D721Med (cell line): ENCODE measurements at regions not wholly inside any gene's neighbourhood (a gene's known extent, or its start where the extent isn't known, plus 50 kb on each side); places are given as distances from the start of the nearest gene placed in this dataset.

ENCODE experiments used
- DNase-seq: peaks from one replicate; pipeline ENCODE4 v3.0.0; 2011; ENCODE audit warnings: low spot score; ENCODE audit not compliant: insufficient read length
- FAIRE-seq: peaks from 2 replicates; lab custom pipeline; 2011; peaks lifted over from hg19 to GRCh38; lab: Jason Lieb, UNC
- TF ChIP-seq, protein P1 (sequence below): IDR thresholded peaks from 2 replicates; pipeline ENCODE4 v1.5.1; 2012; ENCODE audit warnings: mild to moderate bottlenecking, control low read depth; ENCODE audit not compliant: insufficient read depth; ENCODE audit errors: missing control alignments

DNA sequence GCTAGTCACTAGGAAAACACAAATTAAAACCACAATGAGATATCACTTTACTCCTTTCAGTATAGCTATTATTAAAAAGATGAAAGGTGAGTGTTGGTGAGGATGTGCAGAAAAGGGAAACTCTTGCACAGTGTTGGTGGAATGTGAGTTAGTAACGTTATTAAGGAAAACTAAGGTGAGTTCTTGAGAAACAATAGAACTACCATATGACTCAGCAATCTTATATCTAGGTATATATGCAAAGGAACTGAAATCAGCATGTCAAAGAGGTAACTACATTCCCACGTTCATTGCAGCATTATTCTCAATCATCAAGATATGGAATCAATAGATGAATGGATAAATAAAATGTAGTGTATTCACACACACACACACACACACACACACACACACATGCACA, 117.3 kb upstream of the HNMT start:
- DNase-seq (no peak), FAIRE-seq (no peak)
- TF ChIP-seq, protein P1, sequence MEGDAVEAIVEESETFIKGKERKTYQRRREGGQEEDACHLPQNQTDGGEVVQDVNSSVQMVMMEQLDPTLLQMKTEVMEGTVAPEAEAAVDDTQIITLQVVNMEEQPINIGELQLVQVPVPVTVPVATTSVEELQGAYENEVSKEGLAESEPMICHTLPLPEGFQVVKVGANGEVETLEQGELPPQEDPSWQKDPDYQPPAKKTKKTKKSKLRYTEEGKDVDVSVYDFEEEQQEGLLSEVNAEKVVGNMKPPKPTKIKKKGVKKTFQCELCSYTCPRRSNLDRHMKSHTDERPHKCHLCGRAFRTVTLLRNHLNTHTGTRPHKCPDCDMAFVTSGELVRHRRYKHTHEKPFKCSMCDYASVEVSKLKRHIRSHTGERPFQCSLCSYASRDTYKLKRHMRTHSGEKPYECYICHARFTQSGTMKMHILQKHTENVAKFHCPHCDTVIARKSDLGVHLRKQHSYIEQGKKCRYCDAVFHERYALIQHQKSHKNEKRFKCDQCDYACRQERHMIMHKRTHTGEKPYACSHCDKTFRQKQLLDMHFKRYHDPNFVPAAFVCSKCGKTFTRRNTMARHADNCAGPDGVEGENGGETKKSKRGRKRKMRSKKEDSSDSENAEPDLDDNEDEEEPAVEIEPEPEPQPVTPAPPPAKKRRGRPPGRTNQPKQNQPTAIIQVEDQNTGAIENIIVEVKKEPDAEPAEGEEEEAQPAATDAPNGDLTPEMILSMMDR: no peak

DNA sequence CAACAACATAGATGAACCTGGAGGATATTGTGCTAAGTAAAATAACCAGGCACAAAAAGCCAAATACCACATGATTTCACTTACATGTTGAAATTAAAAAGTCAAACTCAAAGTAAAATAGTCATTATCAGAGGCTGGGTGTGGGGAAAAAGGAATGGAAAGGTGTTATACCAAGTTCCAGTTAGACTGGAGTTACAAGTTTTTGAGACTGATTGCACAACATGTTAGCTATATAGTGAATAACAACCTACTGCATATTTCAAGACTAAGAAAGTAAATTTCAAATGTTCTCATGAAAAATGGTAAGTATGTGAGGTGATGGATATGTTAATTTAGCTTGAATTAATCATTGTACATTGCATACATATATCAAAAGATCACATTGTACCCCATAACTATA, 116.8 kb upstream of the HNMT start:
- peak; percentile 48 for FAIRE-seq
- TF ChIP-seq, protein P1: no peak
- DNase-seq: no peak

DNA sequence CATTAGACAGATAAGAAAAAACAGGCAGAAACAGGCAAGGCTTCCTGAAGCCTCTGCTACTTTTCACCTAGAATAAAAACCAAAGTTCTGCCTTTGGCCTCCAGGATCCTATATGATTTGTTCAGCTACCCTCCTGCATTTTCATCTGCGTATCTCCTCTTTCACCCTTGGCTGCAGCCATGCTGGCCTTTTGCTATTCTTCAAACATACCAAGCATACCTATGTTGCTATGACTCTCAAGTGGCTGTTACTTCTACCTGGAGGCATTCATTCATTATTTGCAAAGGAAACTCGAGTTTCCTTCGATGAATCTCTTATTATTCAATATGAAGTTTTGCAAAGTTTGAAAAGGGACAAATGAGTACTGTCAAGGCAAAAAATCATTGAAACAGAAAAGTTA, 106.4 kb upstream of the HNMT start:
- TF ChIP-seq, protein P1: no peak
- DNase-seq: no peak
- no peak for FAIRE-seq

DNA sequence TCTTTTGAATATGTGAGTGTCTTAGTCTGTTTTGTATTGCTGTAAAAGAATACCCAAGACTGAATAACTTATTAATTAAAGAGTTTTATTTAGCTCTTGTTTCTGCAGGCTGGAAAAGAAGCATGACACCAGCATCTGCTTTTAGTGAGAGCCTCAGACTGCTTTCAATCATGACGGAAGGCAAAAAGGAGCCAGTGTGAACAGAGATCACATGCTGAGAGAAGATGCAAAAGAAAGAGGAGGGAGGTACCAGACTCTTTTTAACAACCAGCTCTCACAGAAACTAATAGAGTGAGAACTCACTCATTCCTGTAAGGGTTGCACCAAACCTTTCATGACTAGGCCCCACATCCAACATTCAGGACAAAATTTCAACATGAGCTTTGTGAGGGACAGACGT, 101.6 kb upstream of the HNMT start:
- TF ChIP-seq, protein P1: no peak
- DNase-seq (no peak), FAIRE-seq (no peak)

DNA sequence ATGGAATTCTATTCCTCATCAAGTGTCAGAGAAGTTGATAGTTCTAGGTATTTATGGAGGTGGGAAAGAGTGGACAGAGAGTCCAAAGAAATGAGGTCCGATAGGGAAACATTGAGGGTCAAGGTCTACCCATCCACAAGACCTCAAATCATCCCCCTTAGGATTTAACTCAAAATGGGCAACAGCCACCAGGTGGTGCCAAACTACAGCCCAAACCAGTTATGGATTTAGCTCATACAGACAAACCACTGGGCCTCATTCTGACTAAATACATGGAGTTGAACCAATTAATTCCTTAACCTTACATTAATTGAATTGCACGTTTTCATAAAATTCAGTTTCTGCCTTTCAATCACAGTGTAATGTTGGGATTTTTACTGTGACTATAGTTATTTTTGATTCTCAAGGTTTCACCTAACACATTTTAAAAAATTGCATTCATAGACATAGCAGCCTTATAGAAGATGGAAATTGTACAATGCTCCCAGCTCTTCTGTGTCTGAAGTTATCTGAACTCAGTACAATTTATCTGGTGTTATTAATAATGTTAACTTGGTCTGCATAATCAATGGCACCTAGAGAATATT, 98.2 kb upstream of the HNMT start:
- TF ChIP-seq, protein P1: peak; percentile 86
- FAIRE-seq (peak; percentile 88), DNase-seq (no peak)

DNA sequence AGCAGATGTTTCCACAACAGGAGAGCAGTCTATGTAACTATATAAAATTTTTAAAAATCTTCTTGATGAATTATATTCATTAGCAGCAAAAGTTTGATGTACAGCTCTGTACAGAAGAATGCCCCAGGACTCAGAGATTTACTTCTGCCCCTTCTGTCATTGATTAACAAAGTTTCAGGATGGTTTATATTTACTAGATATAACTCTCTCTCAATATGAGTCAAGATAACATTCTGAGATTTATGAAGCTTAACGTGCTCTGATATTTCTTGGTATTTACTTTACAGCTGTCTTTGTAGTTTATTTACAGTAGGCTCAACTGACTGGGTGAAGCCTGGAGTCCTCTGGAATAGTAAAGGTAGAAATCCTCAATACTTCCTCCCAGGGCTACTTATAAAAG, 93.6 kb upstream of the HNMT start:
- TF ChIP-seq, protein P1: no peak
- no peak for FAIRE-seq
- no peak for DNase-seq

DNA sequence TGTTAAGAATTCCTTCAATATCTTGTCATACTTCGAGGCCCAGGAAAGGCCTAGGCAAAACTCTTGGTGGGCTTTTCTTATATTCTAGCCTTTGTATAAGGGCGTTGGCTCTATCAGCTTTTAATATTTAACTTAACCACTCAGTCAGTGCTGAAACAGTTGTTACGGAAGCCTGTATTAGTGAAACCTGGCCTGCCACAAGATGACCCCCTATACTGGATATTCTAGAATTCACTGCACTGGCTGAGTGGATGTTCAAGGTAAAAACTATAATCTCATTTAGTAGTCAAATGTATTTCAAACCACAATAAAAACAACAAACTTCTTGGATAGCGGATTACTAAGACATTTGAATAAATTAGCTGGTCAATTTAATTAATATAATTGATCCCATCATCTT, 91.7 kb upstream of the HNMT start:
- no peak for FAIRE-seq
- TF ChIP-seq, protein P1: no peak
- no peak for DNase-seq
